ENCODE measurements at regions not wholly inside any gene's neighbourhood (a gene's known extent, or its start where the extent isn't known, plus 50 kb on each side); places are given as distances from the start of the nearest gene placed in this dataset.

GRCh38 chr2:217520356-217521010, 482.3 kb downstream of the TNS1 start:
- Histone ChIP-seq H3K9me3 (ENCODE audit: control extremely low read depth in 1 of 3, control insufficient read depth in 2 of 3, insufficient read depth in 1 of 3, low read length in 2 of 3) (no peaks in the 10 kb centered on the region), H3K4me1 (ENCODE audit: control insufficient read depth in 2 of 2, insufficient read depth in 2 of 2, low read length in 2 of 2) (no peaks in the 10 kb centered on the region), H3K4me2 (replicated peaks; ENCODE audit: low read depth, low read length, poor library complexity, severe bottlenecking) (no peak overlapping the region), H4K20me1 (ENCODE audit: control insufficient read depth, insufficient read depth, low read length, poor library complexity, severe bottlenecking) (no peaks in the 10 kb centered on the region), H3K9ac (ENCODE audit: low read length) (no peak overlapping the region), H3K27me3 (replicated peaks in 1 of 4; ENCODE audit: control extremely low read depth in 1 of 4, control insufficient read depth in 3 of 4, insufficient read depth in 4 of 4, low read length in 3 of 4) (no peaks in the 10 kb centered on the region), H3K36me3 (replicated peaks in 1 of 2; ENCODE audit: control extremely low read depth in 1 of 2, control insufficient read depth in 1 of 2, extremely low read depth in 1 of 2, insufficient read depth in 2 of 2, low read length in 1 of 2) (no peaks in the 10 kb centered on the region), H3K79me2 (ENCODE audit: control insufficient read depth, insufficient read depth, low read length) (no peaks in the 10 kb centered on the region), H2AFZ (ENCODE audit: insufficient read depth, low read depth, low read length, poor library complexity, severe bottlenecking) (no peak overlapping the region), H3K27ac (ENCODE audit: low read length in 2 of 2) (no peak overlapping the region), H3K4me3 (ENCODE audit: control extremely low read depth in 1 of 5, extremely low read depth in 1 of 5, insufficient read depth in 1 of 5, low read depth in 2 of 5, low read length in 4 of 5) (no peak overlapping the region)
- ChIA-PET POLR2A (no interaction called here), CTCF (no interaction called here)
- WGBS (ENCODE audit: insufficient coverage): no CpG with 5 or more reads among the region's 4 CpGs
- DNase-seq: no peak
- H3K9me3 Mint-ChIP-seq (ENCODE audit: insufficient read depth): no peaks in the 10 kb centered on the region
- TF ChIP-seq CTCF (IDR thresholded peaks at IDR 0.05) (no peak), EZH2 (IDR thresholded peaks at IDR 0.05; ENCODE audit: borderline replicate concordance, insufficient read depth, low read depth, low read length, poor library complexity, severe bottlenecking) (no peak)
- ATAC-seq (ENCODE audit: low read depth): no peak
- intact Hi-C loops (cut with micrococcal nuclease): no loop called here
- H3K4me1 Mint-ChIP-seq: no peaks in the 10 kb centered on the region
- no peak overlapping the region for H3K27ac Mint-ChIP-seq
- no peaks in the 10 kb centered on the region for H3K27me3 Mint-ChIP-seq
- H3K4me3 Mint-ChIP-seq: no peak overlapping the region

GRCh38 chr2:217517402-217517801, 485.4 kb downstream of the TNS1 start:
- Mint-ChIP-seq H3K27ac (no peak overlapping the region), H3K27me3 (peaks cover 4% of the 10 kb centered on the region), H3K4me1 (no peaks in the 10 kb centered on the region), H3K4me3 (no peak overlapping the region), H3K9me3 (ENCODE audit: insufficient read depth) (no peaks in the 10 kb centered on the region)
- H3K79me2 ChIP-seq (ENCODE audit: control insufficient read depth, insufficient read depth, low read length): no peaks in the 10 kb centered on the region
- ChIA-PET CTCF (interaction anchor here (0.6 kb wide), 1 partner anchor 927 kb away, joined by 3 read pairs; no protein-coding TSS in a partner anchor), POLR2A (no interaction called here)
- no peak overlapping the region for H2AFZ ChIP-seq (ENCODE audit: insufficient read depth, low read depth, low read length, poor library complexity, severe bottlenecking)
- H3K4me1 ChIP-seq (ENCODE audit: control insufficient read depth in 2 of 2, insufficient read depth in 2 of 2, low read length in 2 of 2): no peaks in the 10 kb centered on the region
- H3K27me3 ChIP-seq (replicated peaks in 1 of 4; ENCODE audit: control extremely low read depth in 1 of 4, control insufficient read depth in 3 of 4, insufficient read depth in 4 of 4, low read length in 3 of 4): no peaks in the 10 kb centered on the region
- H4K20me1 ChIP-seq (ENCODE audit: control insufficient read depth, insufficient read depth, low read length, poor library complexity, severe bottlenecking): no peaks in the 10 kb centered on the region
- H3K9ac ChIP-seq (ENCODE audit: low read length): no peak overlapping the region
- DNase-seq (no peak), ATAC-seq (ENCODE audit: low read depth) (no peak)
- no peak overlapping the region for H3K27ac ChIP-seq (ENCODE audit: low read length in 2 of 2)
- no peaks in the 10 kb centered on the region for H3K9me3 ChIP-seq (ENCODE audit: control extremely low read depth in 1 of 3, control insufficient read depth in 2 of 3, insufficient read depth in 1 of 3, low read length in 2 of 3)
- H3K4me2 ChIP-seq (replicated peaks; ENCODE audit: low read depth, low read length, poor library complexity, severe bottlenecking): no peak overlapping the region
- TF ChIP-seq EZH2 (IDR thresholded peaks at IDR 0.05; ENCODE audit: borderline replicate concordance, insufficient read depth, low read depth, low read length, poor library complexity, severe bottlenecking): no peak
- TF ChIP-seq CTCF (IDR thresholded peaks at IDR 0.05): no peak
- H3K36me3 ChIP-seq (replicated peaks in 1 of 2; ENCODE audit: control extremely low read depth in 1 of 2, control insufficient read depth in 1 of 2, extremely low read depth in 1 of 2, insufficient read depth in 2 of 2, low read length in 1 of 2): no peaks in the 10 kb centered on the region
- H3K4me3 ChIP-seq (ENCODE audit: control extremely low read depth in 1 of 5, extremely low read depth in 1 of 5, insufficient read depth in 1 of 5, low read depth in 2 of 5, low read length in 4 of 5): no peak overlapping the region
- intact Hi-C loops (cut with micrococcal nuclease): no loop called here
- WGBS (ENCODE audit: insufficient coverage): 86% methylated on average over 4 of the region's 5 CpGs
